B cell (primary cell): ENCODE measurements at regions not wholly inside any gene's neighbourhood (a gene's known extent, or its start where the extent isn't known, plus 50 kb on each side); places are given as distances from the start of the nearest gene placed in this dataset.

Experiments
- ATAC-seq: fragments of 200-7000 bp; cut with Tn5 transposase; one replicate; pipeline ENCODE4 v1.10.0; 2021; ENCODE audit warnings: low read depth, mild to moderate bottlenecking, moderate number of reproducible peaks, moderate library complexity
- CTCF ChIA-PET: fragments of 350-600 bp; sonication (Branson Sonifier 250); formaldehyde crosslinking; loops from one replicate; lab custom pipeline; 2021; ENCODE audit warnings: antibody characterized with exemption, inconsistent platforms; lab: Charles Lee
- POLR2A ChIA-PET: fragments of 350-600 bp; sonication (Branson Sonifier 250); formaldehyde crosslinking; loops from one replicate; lab custom pipeline; 2021; ENCODE audit warnings: antibody characterized with exemption; lab: Charles Lee
- DNase-seq: peaks from one replicate; pipeline ENCODE4 v3.0.0; 2013
- H2AFZ ChIP-seq: 2 replicates; pipeline ENCODE4 v1.6.1; 2012; ENCODE audit warnings: mild to moderate bottlenecking, low read depth, low read length; ENCODE audit not compliant: insufficient read depth, poor library complexity, severe bottlenecking
- H3K27ac ChIP-seq, 2 donors: 1 replicate in 1 of 2; 2 replicates in 1 of 2; pipeline ENCODE4 v1.5.1; 2012 to 2013; ENCODE audit warnings: low read length in 2 of 2, mild to moderate bottlenecking in 2 of 2, moderate library complexity in 1 of 2
- H3K27me3 ChIP-seq, 4 experiments: fragments of 200-600 bp in 1 of 4; sonication (generic) in 1 of 4; replicated peaks in 1 of 4; 1 replicate in 2 of 4; 2 replicates in 2 of 4; pipeline versions ENCODE4 v1.6.1 to v1.7.0; 2013 to 2016; ENCODE audit warnings: low read length in 3 of 4, mild to moderate bottlenecking in 2 of 4, mixed read lengths in 1 of 4, moderate library complexity in 1 of 4; ENCODE audit not compliant: insufficient read depth in 4 of 4, control insufficient read depth in 3 of 4; ENCODE audit errors: control extremely low read depth in 1 of 4
- H3K36me3 ChIP-seq, 2 experiments: replicated peaks in 1 of 2; 1 replicate in 1 of 2; 2 replicates in 1 of 2; pipeline versions ENCODE4 v1.6.1 to v1.7.1; 2013; ENCODE audit warnings: low read length in 1 of 2; ENCODE audit not compliant: insufficient read depth in 2 of 2, control insufficient read depth in 1 of 2; ENCODE audit errors: control extremely low read depth in 1 of 2, extremely low read depth in 1 of 2
- H3K4me1 ChIP-seq, 2 donors: fragments of 200-600 bp in 1 of 2; sonication (generic) in 1 of 2; 1 replicate in 1 of 2; 2 replicates in 1 of 2; pipeline versions ENCODE4 v1.5.1 to v1.6.1; 2013 to 2017; ENCODE audit warnings: low read length in 2 of 2; ENCODE audit not compliant: control insufficient read depth in 2 of 2, insufficient read depth in 2 of 2
- H3K4me2 ChIP-seq: replicated peaks from 2 replicates; pipeline ENCODE3; 2012; ENCODE audit warnings: mild to moderate bottlenecking, low read depth, low read length; ENCODE audit not compliant: poor library complexity, severe bottlenecking
- H3K4me3 ChIP-seq, 5 experiments: fragments of 200-600 bp in 1 of 5; sonication (generic) in 1 of 5; 1 replicate in 3 of 5; 2 replicates in 2 of 5; pipeline versions ENCODE4 v1.5.1 to v1.7.0; 2011 to 2016; ENCODE audit warnings: low read length in 4 of 5, mild to moderate bottlenecking in 4 of 5, low read depth in 2 of 5, control low read depth in 1 of 5, moderate library complexity in 1 of 5; ENCODE audit not compliant: insufficient read depth in 1 of 5; ENCODE audit errors: control extremely low read depth in 1 of 5, extremely low read depth in 1 of 5
- H3K79me2 ChIP-seq: fragments of 200-600 bp; sonication (generic); one replicate; pipeline ENCODE4 v1.6.0; 2016; ENCODE audit warnings: low read length; ENCODE audit not compliant: control insufficient read depth, insufficient read depth
- H3K9ac ChIP-seq: fragments of 200-600 bp; sonication (generic); 2 replicates; pipeline ENCODE4 v1.6.1; 2017; ENCODE audit warnings: mild to moderate bottlenecking, low read length, moderate library complexity
- H3K9me3 ChIP-seq, 3 donors: one replicate each; pipeline versions ENCODE4 v1.6.1 to v1.7.1; 2013; ENCODE audit warnings: low read length in 2 of 3; ENCODE audit not compliant: control insufficient read depth in 2 of 3, insufficient read depth in 1 of 3; ENCODE audit errors: control extremely low read depth in 1 of 3
- H4K20me1 ChIP-seq: 2 replicates; pipeline ENCODE4 v1.6.0; 2012; ENCODE audit warnings: mild to moderate bottlenecking, low read length; ENCODE audit not compliant: insufficient read depth, control insufficient read depth, poor library complexity, severe bottlenecking
- H3K27ac Mint-ChIP-seq: one replicate; pipeline ENCODE4 v1.8.0; 2021; ENCODE audit warnings: mixed read lengths
- H3K27me3 Mint-ChIP-seq: one replicate; pipeline ENCODE4 v1.8.0; 2021; ENCODE audit warnings: mixed read lengths
- H3K4me1 Mint-ChIP-seq: one replicate; pipeline ENCODE4 v1.8.0; 2021; ENCODE audit warnings: mixed read lengths
- H3K4me3 Mint-ChIP-seq: one replicate; pipeline ENCODE4 v1.8.0; 2021; ENCODE audit warnings: mixed read lengths
- H3K9me3 Mint-ChIP-seq: one replicate; pipeline ENCODE4 v1.8.0; 2022; ENCODE audit warnings: mixed read lengths; ENCODE audit not compliant: insufficient read depth
- EZH2 ChIP-seq: IDR thresholded peaks from 2 replicates; pipeline ENCODE4 v1.6.1; 2012; ENCODE audit warnings: borderline replicate concordance, low read depth, mild to moderate bottlenecking, moderate library complexity, low read length; ENCODE audit not compliant: insufficient read depth, poor library complexity, severe bottlenecking
- WGBS: methylation state at CpG from one replicate; pipeline ENCODE4 v1.1.5; 2013; ENCODE audit warnings: missing lambda C conversion rate; ENCODE audit not compliant: insufficient coverage; 5-methylcytosine and 5-hydroxymethylcytosine counted together
- intact Hi-C: fragments of 100-400 bp; cut with micrococcal nuclease; formaldehyde crosslinking; loops from one replicate; pipeline ENCODE4 v1.10.0; 2022
- TF ChIP-seq, protein P1 (sequence below): fragments of 200-600 bp; IDR thresholded peaks from one replicate; pipeline ENCODE4 v1.8.0; 2022; ENCODE audit warnings: antibody characterized with exemption, mild to moderate bottlenecking

DNA sequence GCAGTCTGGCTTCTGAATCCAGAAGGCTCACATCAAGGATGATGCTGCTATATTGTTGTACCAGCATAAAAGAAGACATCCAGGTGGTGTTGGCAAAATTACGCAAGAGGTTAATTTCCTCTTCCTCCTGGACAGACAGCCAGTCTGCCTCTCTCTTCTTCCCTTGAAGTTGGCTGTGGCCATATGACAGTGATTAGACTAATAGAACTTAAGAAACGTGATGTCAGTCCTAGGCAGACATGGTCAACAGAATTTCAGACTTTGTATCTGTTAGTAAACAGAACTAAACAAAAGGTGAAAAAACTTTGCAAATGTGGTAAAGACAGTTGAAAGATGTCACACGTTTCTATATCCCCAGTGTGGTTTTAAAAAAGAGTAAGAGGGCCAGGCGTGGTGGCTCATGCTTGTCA, 465.2 kb upstream of the NR2F2 start:
- POLR2A ChIA-PET = no interaction called here
- Histone ChIP-seq H3K79me2 (no peaks in the 10 kb centered on the region), H3K4me2 (no peak overlapping the region), H3K27ac (no peak overlapping the region), H3K4me1 (no peaks in the 10 kb centered on the region), H3K36me3 (no peaks in the 10 kb centered on the region), H3K4me3 (no peak overlapping the region), H4K20me1 (no peaks in the 10 kb centered on the region), H3K27me3 (no peaks in the 10 kb centered on the region), H3K9ac (no peak overlapping the region), H2AFZ (no peak overlapping the region), H3K9me3 (no peaks in the 10 kb centered on the region)
- Mint-ChIP-seq H3K9me3 (no peaks in the 10 kb centered on the region), H3K4me1 (no peaks in the 10 kb centered on the region), H3K27ac (no peak overlapping the region), H3K4me3 (no peak overlapping the region), H3K27me3 (no peaks in the 10 kb centered on the region)
- TF ChIP-seq, protein P1, sequence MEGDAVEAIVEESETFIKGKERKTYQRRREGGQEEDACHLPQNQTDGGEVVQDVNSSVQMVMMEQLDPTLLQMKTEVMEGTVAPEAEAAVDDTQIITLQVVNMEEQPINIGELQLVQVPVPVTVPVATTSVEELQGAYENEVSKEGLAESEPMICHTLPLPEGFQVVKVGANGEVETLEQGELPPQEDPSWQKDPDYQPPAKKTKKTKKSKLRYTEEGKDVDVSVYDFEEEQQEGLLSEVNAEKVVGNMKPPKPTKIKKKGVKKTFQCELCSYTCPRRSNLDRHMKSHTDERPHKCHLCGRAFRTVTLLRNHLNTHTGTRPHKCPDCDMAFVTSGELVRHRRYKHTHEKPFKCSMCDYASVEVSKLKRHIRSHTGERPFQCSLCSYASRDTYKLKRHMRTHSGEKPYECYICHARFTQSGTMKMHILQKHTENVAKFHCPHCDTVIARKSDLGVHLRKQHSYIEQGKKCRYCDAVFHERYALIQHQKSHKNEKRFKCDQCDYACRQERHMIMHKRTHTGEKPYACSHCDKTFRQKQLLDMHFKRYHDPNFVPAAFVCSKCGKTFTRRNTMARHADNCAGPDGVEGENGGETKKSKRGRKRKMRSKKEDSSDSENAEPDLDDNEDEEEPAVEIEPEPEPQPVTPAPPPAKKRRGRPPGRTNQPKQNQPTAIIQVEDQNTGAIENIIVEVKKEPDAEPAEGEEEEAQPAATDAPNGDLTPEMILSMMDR = no peak
- no peak for TF ChIP-seq EZH2
- intact Hi-C loops = no loop called here
- DNase-seq (no peak), ATAC-seq (no peak)
- WGBS = 78% methylated on average over 2 of the region's 4 CpGs
- CTCF ChIA-PET = no interaction called here

DNA sequence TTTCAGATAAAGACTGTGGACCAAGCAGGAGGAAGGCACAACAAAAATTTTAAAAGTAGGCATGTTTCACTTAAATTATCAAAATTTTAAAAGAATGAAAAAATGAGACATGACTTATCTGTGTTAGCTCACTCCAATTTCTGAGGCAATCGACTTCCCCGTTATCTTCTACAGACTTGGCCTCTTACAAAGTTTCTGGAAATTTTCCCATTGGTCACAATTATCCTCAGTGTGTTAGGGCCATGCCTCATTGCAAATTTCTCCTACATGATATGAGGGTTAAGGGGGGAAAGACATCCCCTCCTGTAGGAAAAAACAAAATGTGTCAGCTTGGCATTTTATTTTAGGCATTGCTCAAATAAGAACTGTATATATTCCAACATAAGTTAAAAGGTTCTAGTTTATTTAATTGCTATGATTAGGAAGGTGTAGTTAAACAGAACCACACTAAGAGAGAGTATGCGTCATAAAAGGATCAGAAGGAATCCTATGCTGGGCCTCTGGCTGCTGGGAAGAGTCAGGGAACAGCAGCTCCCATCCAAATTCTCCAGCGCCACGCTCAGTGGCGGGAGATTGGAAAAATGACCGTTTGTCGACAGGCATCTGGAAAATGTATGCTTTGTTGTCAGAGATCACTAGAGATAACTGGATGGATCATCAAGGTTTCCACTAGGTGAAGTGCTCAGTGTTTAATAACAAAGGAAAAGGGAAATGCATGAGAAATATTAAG, 463.6 kb upstream of the NR2F2 start:
- no peak for ATAC-seq
- H3K27ac ChIP-seq = no peak overlapping the region
- Mint-ChIP-seq H3K27me3 (no peaks in the 10 kb centered on the region), H3K9me3 (no peaks in the 10 kb centered on the region), H3K4me1 (no peaks in the 10 kb centered on the region), H3K27ac (no peak overlapping the region), H3K4me3 (no peak overlapping the region)
- H3K9me3 ChIP-seq = no peaks in the 10 kb centered on the region
- H2AFZ ChIP-seq = no peak overlapping the region
- intact Hi-C loops = no loop called here
- TF ChIP-seq EZH2 = no peak
- TF ChIP-seq, protein P1 = no peak
- no peaks in the 10 kb centered on the region for H3K27me3 ChIP-seq
- H3K4me3 ChIP-seq = no peak overlapping the region
- no peaks in the 10 kb centered on the region for H3K36me3 ChIP-seq
- DNase-seq = no peak
- ChIA-PET CTCF (interaction anchor here (0.7 kb wide), 1 partner anchor 107 kb away, joined by 3 read pairs; no protein-coding TSS in a partner anchor), POLR2A (no interaction called here)
- 86% methylated on average over 1 of the region's 8 CpGs for WGBS
- no peaks in the 10 kb centered on the region for H3K79me2 ChIP-seq
- no peaks in the 10 kb centered on the region for H4K20me1 ChIP-seq
- H3K9ac ChIP-seq = no peak overlapping the region
- H3K4me1 ChIP-seq = no peaks in the 10 kb centered on the region
- H3K4me2 ChIP-seq = no peak overlapping the region
